22Rv1 (cell line): ENCODE measurements at regions not wholly inside any gene's neighbourhood (a gene's known extent, or its start where the extent isn't known, plus 50 kb on each side); places are given as distances from the start of the nearest gene placed in this dataset.

Source experiments
- H3K27ac ChIP-seq: fragments of 450-650 bp; 2 replicates; pipeline ENCODE4 v1.5.1; 2017
- ZFX ChIP-seq: fragments of 450-650 bp; IDR thresholded peaks from 2 replicates; pipeline ENCODE4 v1.6.1; 2017; ENCODE audit warnings: antibody characterized with exemption, borderline replicate concordance
- TF ChIP-seq, protein P1 (sequence below): fragments of 450-650 bp; IDR thresholded peaks from 2 replicates; pipeline ENCODE4 v1.5.1; 2017; ENCODE audit warnings: mild to moderate bottlenecking

- H3K27ac ChIP-seq = no peak overlapping the region
- TF ChIP-seq ZFX = no peak
- TF ChIP-seq, protein P1, sequence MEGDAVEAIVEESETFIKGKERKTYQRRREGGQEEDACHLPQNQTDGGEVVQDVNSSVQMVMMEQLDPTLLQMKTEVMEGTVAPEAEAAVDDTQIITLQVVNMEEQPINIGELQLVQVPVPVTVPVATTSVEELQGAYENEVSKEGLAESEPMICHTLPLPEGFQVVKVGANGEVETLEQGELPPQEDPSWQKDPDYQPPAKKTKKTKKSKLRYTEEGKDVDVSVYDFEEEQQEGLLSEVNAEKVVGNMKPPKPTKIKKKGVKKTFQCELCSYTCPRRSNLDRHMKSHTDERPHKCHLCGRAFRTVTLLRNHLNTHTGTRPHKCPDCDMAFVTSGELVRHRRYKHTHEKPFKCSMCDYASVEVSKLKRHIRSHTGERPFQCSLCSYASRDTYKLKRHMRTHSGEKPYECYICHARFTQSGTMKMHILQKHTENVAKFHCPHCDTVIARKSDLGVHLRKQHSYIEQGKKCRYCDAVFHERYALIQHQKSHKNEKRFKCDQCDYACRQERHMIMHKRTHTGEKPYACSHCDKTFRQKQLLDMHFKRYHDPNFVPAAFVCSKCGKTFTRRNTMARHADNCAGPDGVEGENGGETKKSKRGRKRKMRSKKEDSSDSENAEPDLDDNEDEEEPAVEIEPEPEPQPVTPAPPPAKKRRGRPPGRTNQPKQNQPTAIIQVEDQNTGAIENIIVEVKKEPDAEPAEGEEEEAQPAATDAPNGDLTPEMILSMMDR = no peak
Measured at GRCh38 chr18:10244341-10244740, 210.1 kb upstream of the APCDD1 start.

- TF ChIP-seq, protein P1 = no peak
- TF ChIP-seq ZFX = no peak
- no peak overlapping the region for H3K27ac ChIP-seq
Measured at GRCh38 chr18:10245031-10245845, 209.2 kb upstream of the APCDD1 start.

GRCh38 chr18:10245846-10246175, 208.6 kb upstream of the APCDD1 start:
- H3K27ac ChIP-seq = no peak overlapping the region
- TF ChIP-seq, protein P1 = no peak
- TF ChIP-seq ZFX = no peak

- TF ChIP-seq, protein P1 = no peak
- no peak for TF ChIP-seq ZFX
- H3K27ac ChIP-seq = no peak overlapping the region
Measured at GRCh38 chr18:10247021-10247741, 207.3 kb upstream of the APCDD1 start.

GRCh38 chr18:10247742-10248082, 206.7 kb upstream of the APCDD1 start:
- no peak for TF ChIP-seq ZFX
- TF ChIP-seq, protein P1 = no peak
- H3K27ac ChIP-seq = no peak overlapping the region

DNA sequence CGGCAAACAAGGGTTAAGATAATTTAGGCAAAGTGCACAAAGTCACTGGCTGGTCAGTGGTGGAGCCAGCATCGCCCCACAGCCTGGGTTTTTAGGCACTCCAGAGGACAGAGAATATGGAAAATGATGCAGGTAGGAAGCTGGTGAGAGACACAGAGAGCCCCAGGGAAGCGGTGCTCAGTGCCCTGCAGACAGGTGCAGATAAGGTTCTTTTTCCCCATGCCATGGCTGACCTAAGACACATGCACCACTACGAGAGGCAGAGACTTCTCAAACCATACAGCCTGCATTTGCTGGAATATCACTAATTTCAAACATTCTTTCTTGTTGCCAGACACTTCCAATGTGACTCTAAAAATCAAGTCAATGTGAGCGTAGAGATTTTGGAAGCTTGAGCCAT, 205.7 kb upstream of the APCDD1 start:
- TF ChIP-seq ZFX = no peak
- TF ChIP-seq, protein P1 = no peak
- no peak overlapping the region for H3K27ac ChIP-seq

- TF ChIP-seq, protein P1 = no peak
- TF ChIP-seq ZFX = no peak
- no peak overlapping the region for H3K27ac ChIP-seq
Measured at GRCh38 chr18:10249270-10249669, 205.2 kb upstream of the APCDD1 start.
